ENCODE measurements at regions not wholly inside any gene's neighbourhood (a gene's known extent, or its start where the extent isn't known, plus 50 kb on each side); places are given as distances from the start of the nearest gene placed in this dataset.

- peak; percentile 73 for DNase-seq (ENCODE audit: low spot score)
- Mint-ChIP-seq H3K27ac (no peak overlapping the region), H3K27me3 (ENCODE audit: low read depth) (peaks cover 53% of the 10 kb centered on the region), H3K4me1 (ENCODE audit: low read depth) (peaks cover 4% of the 10 kb centered on the region), H3K36me3 (ENCODE audit: low read depth) (no peaks in the 10 kb centered on the region), H3K9me3 (no peaks in the 10 kb centered on the region), H3K4me3 (ENCODE audit: low read depth) (no peak overlapping the region)
- intact Hi-C loops (cut with micrococcal nuclease) = loop anchor here (1.0 to 2.0 kb wide), 3 partner anchors 40 to 178 kb away; no protein-coding TSS in a partner anchor
Observed at GRCh38 chr6:30396833-30397479, 52.0 kb downstream of the RPP21 start.

DNA sequence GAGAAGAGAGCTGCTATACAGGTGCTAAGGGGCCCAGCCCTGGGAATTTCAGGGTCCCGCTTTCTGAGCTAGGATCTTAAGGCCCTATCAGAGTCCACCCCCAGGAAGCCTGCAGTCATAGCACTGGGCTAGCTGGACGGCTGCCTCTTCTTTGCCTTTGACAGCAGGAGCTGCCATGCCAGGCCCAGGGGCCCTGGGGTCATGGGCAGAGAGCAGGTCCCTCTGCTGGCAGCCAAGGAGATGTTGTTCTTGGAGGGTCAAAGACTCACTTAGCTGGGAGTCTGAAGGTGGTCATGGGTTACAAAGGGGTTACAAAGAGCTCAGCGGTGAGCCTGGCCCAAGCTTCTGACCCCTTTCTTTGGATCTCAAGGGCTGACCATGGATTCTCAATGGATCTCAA is 52.7 kb downstream of the RPP21 start:
- Mint-ChIP-seq H3K4me1 (ENCODE audit: low read depth) (peaks cover 4% of the 10 kb centered on the region), H3K4me3 (ENCODE audit: low read depth) (no peak overlapping the region), H3K9me3 (no peaks in the 10 kb centered on the region), H3K27ac (no peak overlapping the region), H3K36me3 (ENCODE audit: low read depth) (no peaks in the 10 kb centered on the region), H3K27me3 (ENCODE audit: low read depth) (peaks cover 54% of the 10 kb centered on the region)
- no peak for DNase-seq (ENCODE audit: low spot score)
- intact Hi-C loops (cut with micrococcal nuclease) = loop anchor here (1.0 to 2.0 kb wide), 2 partner anchors 41 to 178 kb away; no protein-coding TSS in a partner anchor

DNA sequence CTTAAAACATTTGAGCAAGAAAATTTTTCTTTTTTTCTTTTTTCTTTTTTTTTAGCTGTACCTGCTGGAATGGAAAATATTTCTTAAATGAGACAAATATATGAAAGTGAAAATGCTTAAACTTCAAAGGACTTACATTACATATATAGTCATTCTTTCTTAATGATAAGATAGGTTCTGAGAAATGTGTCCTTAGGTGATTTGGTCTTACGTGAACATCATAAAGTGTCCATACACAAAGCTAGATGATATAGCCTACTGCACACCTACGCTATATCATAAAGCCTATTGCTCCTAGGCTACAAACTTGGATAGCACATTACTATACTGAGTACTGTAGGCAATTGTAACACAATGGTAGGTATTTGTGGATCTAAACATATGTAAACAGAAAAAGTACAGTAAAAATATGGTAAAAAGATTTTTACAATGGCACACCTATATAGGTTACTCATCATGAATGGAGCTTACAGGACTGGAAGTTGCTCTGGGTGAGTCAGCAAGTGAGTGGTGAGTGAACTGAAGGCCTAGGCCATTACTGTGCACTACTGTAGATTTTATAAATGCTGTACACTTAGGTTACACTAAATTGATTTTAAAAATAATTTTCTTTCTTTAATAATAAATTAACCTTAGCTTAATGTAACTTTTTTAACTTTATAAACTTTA is 54.6 kb downstream of the RPP21 start:
- H3K4me1 Mint-ChIP-seq (ENCODE audit: low read depth) = peaks cover 4% of the 10 kb centered on the region
- intact Hi-C loops (cut with micrococcal nuclease) = no loop called here
- no peaks in the 10 kb centered on the region for H3K36me3 Mint-ChIP-seq (ENCODE audit: low read depth)
- no peak for DNase-seq (ENCODE audit: low spot score)
- no peak overlapping the region for H3K27ac Mint-ChIP-seq
- no peak overlapping the region for H3K4me3 Mint-ChIP-seq (ENCODE audit: low read depth)
- peaks cover 58% of the 10 kb centered on the region for H3K27me3 Mint-ChIP-seq (ENCODE audit: low read depth)
- H3K9me3 Mint-ChIP-seq = no peaks in the 10 kb centered on the region

- Mint-ChIP-seq H3K27me3 (ENCODE audit: low read depth) (peaks cover 65% of the 10 kb centered on the region), H3K27ac (no peak overlapping the region)
Observed at GRCh38 chr6:30405934-30406333, 61.0 kb downstream of the RPP21 start.

GRCh38 chr6:30409184-30409583 is 64.2 kb downstream of the RPP21 start:
- peaks cover 80% of the 10 kb centered on the region for H3K27me3 Mint-ChIP-seq (ENCODE audit: low read depth)
- H3K9me3 Mint-ChIP-seq = peaks cover 11% of the 10 kb centered on the region
- H3K27ac Mint-ChIP-seq = no peak overlapping the region
- intact Hi-C loops (cut with micrococcal nuclease) = no loop called here
- no peaks in the 10 kb centered on the region for H3K36me3 Mint-ChIP-seq (ENCODE audit: low read depth)
- H3K4me3 Mint-ChIP-seq (ENCODE audit: low read depth) = no peak overlapping the region
- DNase-seq (ENCODE audit: low spot score) = no peak
- H3K4me1 Mint-ChIP-seq (ENCODE audit: low read depth) = peaks cover 15% of the 10 kb centered on the region

More at GRCh38 chr6:30405934-30406333, 61.0 kb downstream of the RPP21 start:
- no peak for DNase-seq (ENCODE audit: low spot score)
- Mint-ChIP-seq H3K9me3 (peaks cover 11% of the 10 kb centered on the region), H3K4me1 (ENCODE audit: low read depth) (peaks cover 8% of the 10 kb centered on the region), H3K4me3 (ENCODE audit: low read depth) (no peak overlapping the region), H3K36me3 (ENCODE audit: low read depth) (no peaks in the 10 kb centered on the region)
- intact Hi-C loops (cut with micrococcal nuclease) = no loop called here

DNA sequence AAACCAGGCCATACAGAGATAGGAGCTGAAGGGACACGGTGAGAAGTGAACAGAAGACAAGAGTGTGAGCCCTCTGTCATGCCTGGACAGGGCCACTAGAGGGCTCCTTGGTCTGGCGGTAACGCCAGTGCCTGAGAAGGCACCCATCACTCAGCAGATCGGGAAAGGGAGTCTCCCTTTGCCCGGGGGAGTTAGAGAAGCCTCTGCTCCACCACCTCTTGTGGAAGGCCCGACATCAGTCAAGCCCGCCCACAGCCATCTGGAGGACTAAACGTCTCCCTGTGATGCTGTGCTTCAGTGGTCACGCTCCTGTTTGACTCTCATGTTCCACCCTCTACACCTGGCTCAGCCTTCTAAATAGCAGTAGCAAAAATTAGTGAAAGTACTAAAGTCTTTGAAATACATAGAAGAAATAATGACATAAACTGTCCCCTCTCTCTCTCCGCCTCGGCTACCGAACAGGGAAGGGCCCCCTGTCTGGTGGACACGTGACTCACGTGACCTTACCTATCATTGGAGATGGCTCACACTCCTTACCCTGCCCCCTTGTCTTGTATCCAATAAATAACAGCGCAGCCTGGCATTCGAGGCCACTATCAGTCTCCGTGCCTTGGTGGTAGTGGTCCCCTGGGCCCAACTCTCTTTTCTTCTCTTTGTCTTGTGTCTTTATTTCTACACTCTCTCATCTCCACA is 66.7 kb downstream of the RPP21 start:
- peaks cover 6% of the 10 kb centered on the region for H3K4me1 Mint-ChIP-seq (ENCODE audit: low read depth)
- H3K27me3 Mint-ChIP-seq (ENCODE audit: low read depth) = peaks cover 65% of the 10 kb centered on the region
- H3K36me3 Mint-ChIP-seq (ENCODE audit: low read depth) = no peaks in the 10 kb centered on the region
- no peak overlapping the region for H3K27ac Mint-ChIP-seq
- intact Hi-C loops (cut with micrococcal nuclease) = loop anchor here (2.0 kb wide), 1 partner anchor 41 kb away; no protein-coding TSS in a partner anchor
- peak; percentile 44 for DNase-seq (ENCODE audit: low spot score)
- peaks cover 11% of the 10 kb centered on the region for H3K9me3 Mint-ChIP-seq
- no peak overlapping the region for H3K4me3 Mint-ChIP-seq (ENCODE audit: low read depth)

DNA sequence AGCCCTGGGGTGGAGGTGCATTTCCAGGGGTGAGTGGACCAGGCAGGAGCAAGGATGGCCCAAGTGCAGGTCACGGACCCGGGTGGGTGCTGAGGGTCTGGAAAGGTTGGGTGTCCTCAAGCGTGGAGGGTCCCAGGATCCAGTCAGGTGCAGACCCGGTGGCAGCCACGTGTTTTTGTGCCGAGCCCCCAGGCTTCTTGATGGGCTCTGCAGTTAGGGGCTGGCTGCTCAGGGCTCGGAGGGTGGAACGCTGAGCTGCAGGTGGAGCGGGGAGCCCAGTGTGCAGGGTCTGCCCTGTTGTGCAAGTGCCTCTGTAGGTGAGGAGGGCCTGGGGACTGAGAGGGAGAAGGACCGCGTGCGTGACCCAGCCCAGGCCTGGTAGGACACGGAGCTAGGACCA is 70.9 kb upstream of the HLA-E start:
- intact Hi-C loops (cut with micrococcal nuclease) = no loop called here
- Mint-ChIP-seq H3K4me1 (ENCODE audit: low read depth) (no peaks in the 10 kb centered on the region), H3K4me3 (ENCODE audit: low read depth) (no peak overlapping the region), H3K36me3 (ENCODE audit: low read depth) (no peaks in the 10 kb centered on the region), H3K27me3 (ENCODE audit: low read depth) (peaks cover 46% of the 10 kb centered on the region), H3K9me3 (no peaks in the 10 kb centered on the region), H3K27ac (no peak overlapping the region)
- no peak for DNase-seq (ENCODE audit: low spot score)

DNA sequence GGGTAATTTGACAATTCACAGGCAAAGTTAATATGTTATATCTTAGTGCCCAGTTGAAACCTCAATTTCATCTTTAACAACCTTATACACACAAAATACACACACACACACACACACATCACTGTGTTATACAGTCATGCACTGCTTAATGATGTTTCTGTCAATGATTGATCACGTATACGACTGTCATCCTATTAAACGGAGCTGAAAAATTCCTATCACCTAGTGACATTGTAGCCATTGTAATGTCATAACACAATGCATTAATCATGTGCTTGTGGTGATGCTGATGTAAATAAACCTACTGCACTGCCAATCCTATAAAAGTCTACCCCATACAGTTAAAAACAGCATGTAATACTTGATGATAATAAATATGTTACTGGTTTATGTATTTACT is 64.8 kb upstream of the HLA-E start:
- no peak for DNase-seq (ENCODE audit: low spot score)
- Mint-ChIP-seq H3K4me1 (ENCODE audit: low read depth) (peaks cover 5% of the 10 kb centered on the region), H3K27ac (no peak overlapping the region), H3K27me3 (ENCODE audit: low read depth) (peaks cover 61% of the 10 kb centered on the region), H3K4me3 (ENCODE audit: low read depth) (no peak overlapping the region), H3K9me3 (peaks cover 5% of the 10 kb centered on the region), H3K36me3 (ENCODE audit: low read depth) (no peaks in the 10 kb centered on the region)
- intact Hi-C loops (cut with micrococcal nuclease) = no loop called here
